ENCODE measurements at regions not wholly inside any gene's neighbourhood (a gene's known extent, or its start where the extent isn't known, plus 50 kb on each side); places are given as distances from the start of the nearest gene placed in this dataset.

DNA sequence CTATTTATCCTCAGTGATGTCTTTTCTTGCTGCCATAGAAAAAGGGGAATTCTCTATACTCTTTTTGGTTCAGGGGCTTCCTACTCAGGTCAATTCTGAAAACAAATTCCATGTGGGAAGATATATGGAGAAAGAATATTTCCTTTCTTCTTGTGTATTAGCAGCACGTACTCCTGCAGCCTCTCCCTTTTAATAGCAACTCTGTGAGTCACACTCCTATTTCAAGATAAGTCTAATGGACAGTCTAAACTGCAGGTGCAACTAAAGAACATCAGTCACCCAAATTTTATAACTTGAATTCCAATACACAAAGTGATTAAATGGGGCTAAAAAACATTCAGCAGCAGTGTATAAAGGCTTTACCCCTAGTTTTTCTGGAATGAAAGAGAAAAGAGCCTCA is 942.2 kb downstream of the CNTNAP5 start:
- Mint-ChIP-seq H3K9me3 (peaks cover 3% of the 10 kb centered on the region), H3K27me3 (ENCODE audit: low read depth) (no peaks in the 10 kb centered on the region), H3K36me3 (ENCODE audit: low read depth) (no peaks in the 10 kb centered on the region), H3K4me1 (no peaks in the 10 kb centered on the region), H3K27ac (ENCODE audit: unreplicated experiment) (no peak overlapping the region), H3K4me3 (no peak overlapping the region)
- DNase-seq (ENCODE audit: low read depth, low spot score): no peak
- TF ChIP-seq, protein P1, sequence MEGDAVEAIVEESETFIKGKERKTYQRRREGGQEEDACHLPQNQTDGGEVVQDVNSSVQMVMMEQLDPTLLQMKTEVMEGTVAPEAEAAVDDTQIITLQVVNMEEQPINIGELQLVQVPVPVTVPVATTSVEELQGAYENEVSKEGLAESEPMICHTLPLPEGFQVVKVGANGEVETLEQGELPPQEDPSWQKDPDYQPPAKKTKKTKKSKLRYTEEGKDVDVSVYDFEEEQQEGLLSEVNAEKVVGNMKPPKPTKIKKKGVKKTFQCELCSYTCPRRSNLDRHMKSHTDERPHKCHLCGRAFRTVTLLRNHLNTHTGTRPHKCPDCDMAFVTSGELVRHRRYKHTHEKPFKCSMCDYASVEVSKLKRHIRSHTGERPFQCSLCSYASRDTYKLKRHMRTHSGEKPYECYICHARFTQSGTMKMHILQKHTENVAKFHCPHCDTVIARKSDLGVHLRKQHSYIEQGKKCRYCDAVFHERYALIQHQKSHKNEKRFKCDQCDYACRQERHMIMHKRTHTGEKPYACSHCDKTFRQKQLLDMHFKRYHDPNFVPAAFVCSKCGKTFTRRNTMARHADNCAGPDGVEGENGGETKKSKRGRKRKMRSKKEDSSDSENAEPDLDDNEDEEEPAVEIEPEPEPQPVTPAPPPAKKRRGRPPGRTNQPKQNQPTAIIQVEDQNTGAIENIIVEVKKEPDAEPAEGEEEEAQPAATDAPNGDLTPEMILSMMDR (conservative IDR thresholded peaks at IDR 0.05): no peak

DNA sequence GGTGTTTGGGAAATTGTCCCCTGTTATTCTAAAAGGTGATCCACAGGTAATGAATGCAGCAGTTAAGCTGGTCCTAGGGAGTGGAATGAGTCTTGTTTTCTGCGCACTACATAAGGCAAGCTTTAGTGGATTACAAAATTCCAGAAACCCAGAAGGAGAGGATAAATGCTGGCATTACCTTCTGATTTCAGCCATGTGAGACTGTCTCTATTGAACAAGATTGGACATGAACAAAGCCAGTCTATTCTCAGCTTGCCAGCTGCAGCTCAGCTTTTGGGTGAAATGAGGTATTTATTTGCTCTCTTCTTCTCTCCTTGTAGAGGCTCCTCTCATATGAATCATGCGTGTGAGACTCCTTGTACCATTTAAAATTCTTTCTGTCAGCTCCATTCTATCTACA is 944.9 kb downstream of the CNTNAP5 start:
- H3K9me3 Mint-ChIP-seq: no peaks in the 10 kb centered on the region
- no peaks in the 10 kb centered on the region for H3K4me1 Mint-ChIP-seq
- TF ChIP-seq, protein P1 (conservative IDR thresholded peaks at IDR 0.05): no peak
- no peaks in the 10 kb centered on the region for H3K27me3 Mint-ChIP-seq (ENCODE audit: low read depth)
- no peaks in the 10 kb centered on the region for H3K36me3 Mint-ChIP-seq (ENCODE audit: low read depth)
- no peak overlapping the region for H3K27ac Mint-ChIP-seq (ENCODE audit: unreplicated experiment)
- H3K4me3 Mint-ChIP-seq: no peak overlapping the region
- no peak for DNase-seq (ENCODE audit: low read depth, low spot score)

DNA sequence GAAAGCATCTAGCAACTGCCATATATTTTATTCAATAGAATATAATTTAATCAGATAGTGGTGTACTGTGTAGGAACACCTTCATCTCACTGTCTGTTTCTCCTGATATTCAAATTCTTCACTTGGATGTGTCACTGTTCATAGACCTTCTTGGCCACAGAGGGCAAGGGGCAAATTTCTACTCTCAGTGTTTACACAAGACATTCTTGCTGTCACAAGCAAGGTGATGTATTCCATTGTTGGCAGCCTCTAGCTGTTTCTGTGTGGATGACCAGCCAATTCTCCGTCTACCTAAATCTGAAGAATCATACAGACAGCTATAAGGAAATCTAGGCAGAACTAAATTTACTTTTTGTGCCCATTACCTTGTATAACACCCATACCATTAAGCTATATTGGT is 948.3 kb downstream of the CNTNAP5 start:
- no peak overlapping the region for H3K27ac Mint-ChIP-seq (ENCODE audit: unreplicated experiment)
- no peaks in the 10 kb centered on the region for H3K4me1 Mint-ChIP-seq
- H3K4me3 Mint-ChIP-seq: no peak overlapping the region
- no peaks in the 10 kb centered on the region for H3K36me3 Mint-ChIP-seq (ENCODE audit: low read depth)
- TF ChIP-seq, protein P1 (conservative IDR thresholded peaks at IDR 0.05): no peak
- H3K9me3 Mint-ChIP-seq: no peaks in the 10 kb centered on the region
- no peaks in the 10 kb centered on the region for H3K27me3 Mint-ChIP-seq (ENCODE audit: low read depth)
- DNase-seq (ENCODE audit: low read depth, low spot score): no peak

- H3K4me1 Mint-ChIP-seq: no peaks in the 10 kb centered on the region
- H3K36me3 Mint-ChIP-seq (ENCODE audit: low read depth): no peaks in the 10 kb centered on the region
Measured at GRCh38 chr2:124975224-124975623, 950.1 kb downstream of the CNTNAP5 start.

DNA sequence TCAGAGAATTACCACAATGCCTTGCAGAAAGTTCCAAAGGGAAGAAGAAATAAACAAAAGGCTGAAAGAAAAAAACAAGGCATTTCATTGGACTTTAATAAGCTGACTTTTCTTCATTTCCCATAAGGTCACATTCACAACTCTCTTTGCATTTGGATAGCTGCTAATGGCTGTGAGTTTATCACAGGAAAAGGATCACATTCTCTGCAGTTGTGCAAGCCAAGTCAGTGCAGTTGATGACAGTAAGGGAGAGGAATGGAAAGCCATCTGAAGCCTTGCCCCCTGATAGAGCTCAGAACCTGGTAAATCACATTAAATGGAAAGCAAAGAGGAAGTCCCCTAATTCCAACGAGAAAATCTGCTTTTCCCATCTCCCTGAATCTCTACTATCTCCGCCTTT is 950.6 kb downstream of the CNTNAP5 start:
- Mint-ChIP-seq H3K36me3 (ENCODE audit: low read depth) (no peaks in the 10 kb centered on the region), H3K9me3 (no peaks in the 10 kb centered on the region)
- no peak for DNase-seq (ENCODE audit: low read depth, low spot score)

More at GRCh38 chr2:124975224-124975623, 950.1 kb downstream of the CNTNAP5 start:
- H3K9me3 Mint-ChIP-seq: no peaks in the 10 kb centered on the region
- no peaks in the 10 kb centered on the region for H3K27me3 Mint-ChIP-seq (ENCODE audit: low read depth)
- no peak overlapping the region for H3K27ac Mint-ChIP-seq (ENCODE audit: unreplicated experiment)
- TF ChIP-seq, protein P1 (conservative IDR thresholded peaks at IDR 0.05): no peak
- no peak for DNase-seq (ENCODE audit: low read depth, low spot score)
- no peak overlapping the region for H3K4me3 Mint-ChIP-seq

More for the DNA sequence above, 950.6 kb downstream of the CNTNAP5 start:
- H3K27me3 Mint-ChIP-seq (ENCODE audit: low read depth): no peaks in the 10 kb centered on the region
- H3K4me3 Mint-ChIP-seq: no peak overlapping the region
- TF ChIP-seq, protein P1 (conservative IDR thresholded peaks at IDR 0.05): no peak
- no peaks in the 10 kb centered on the region for H3K4me1 Mint-ChIP-seq
- no peak overlapping the region for H3K27ac Mint-ChIP-seq (ENCODE audit: unreplicated experiment)

Data from neural crest cell (in vitro differentiated cells).